HEK293T (cell line): ENCODE measurements at regions not wholly inside any gene's neighbourhood (a gene's known extent, or its start where the extent isn't known, plus 50 kb on each side); places are given as distances from the start of the nearest gene placed in this dataset.

Source experiments
- CTCF ChIA-PET: fragments of 350-600 bp; formaldehyde crosslinking; extraction: SDS; loops from one replicate; lab custom pipeline; 2021; ENCODE audit warnings: antibody characterized with exemption, inconsistent platforms; lab: Yijun Ruan, JAX
- POLR2A ChIA-PET: fragments of 350-600 bp; formaldehyde crosslinking; extraction: SDS; loops from one replicate; lab custom pipeline; 2020; ENCODE audit warnings: antibody characterized with exemption, inconsistent platforms; lab: Yijun Ruan, JAX
- DNase-seq: peaks from one replicate; pipeline ENCODE4 v3.0.0; 2012; ENCODE audit warnings: mixed read lengths; ENCODE audit errors: extremely low spot score
- ARNT ChIP-seq: fragments of 450-650 bp; IDR thresholded peaks from 2 replicates; pipeline ENCODE4 v1.6.1; 2017; ENCODE audit warnings: mild to moderate bottlenecking
- BHLHE40 ChIP-seq: fragments of 450-650 bp; IDR thresholded peaks from 2 replicates; pipeline ENCODE4 v1.6.1; 2016; ENCODE audit warnings: mild to moderate bottlenecking, moderate library complexity, borderline replicate concordance
- CTBP1 ChIP-seq: fragments of 450-650 bp; IDR thresholded peaks from 2 replicates; pipeline ENCODE4 v1.6.1; 2016; ENCODE audit warnings: borderline replicate concordance
- ELF4 ChIP-seq: fragments of 450-650 bp; IDR thresholded peaks from 2 replicates; pipeline ENCODE4 v1.6.1; 2017; ENCODE audit warnings: antibody characterized with exemption
- FOXA1 ChIP-seq: fragments of 450-650 bp; IDR thresholded peaks from 2 replicates; pipeline ENCODE4 v1.6.1; 2016; ENCODE audit warnings: mild to moderate bottlenecking
- FOXK2 ChIP-seq: fragments of 450-650 bp; IDR thresholded peaks from 2 replicates; pipeline ENCODE4 v1.6.1; 2016; ENCODE audit warnings: mild to moderate bottlenecking
- FOXM1 ChIP-seq: fragments of 450-650 bp; IDR thresholded peaks from 2 replicates; pipeline ENCODE4 v1.6.1; 2017; ENCODE audit warnings: mild to moderate bottlenecking, borderline replicate concordance
- HDGF ChIP-seq: fragments of 450-650 bp; IDR thresholded peaks from 2 replicates; pipeline ENCODE4 v1.6.1; 2017; ENCODE audit warnings: antibody characterized with exemption, borderline replicate concordance
- L3MBTL2 ChIP-seq: fragments of 450-650 bp; conservative IDR thresholded peaks from 2 replicates; pipeline ENCODE4 v1.6.1; 2016; ENCODE audit warnings: mild to moderate bottlenecking
- LEF1 ChIP-seq: fragments of 450-650 bp; IDR thresholded peaks from 2 replicates; pipeline ENCODE4 v1.6.1; 2017; ENCODE audit warnings: mild to moderate bottlenecking, borderline replicate concordance
- NFRKB ChIP-seq: fragments of 450-650 bp; IDR thresholded peaks from 2 replicates; pipeline ENCODE4 v1.6.1; 2016; ENCODE audit warnings: mild to moderate bottlenecking, moderate library complexity
- SP1 ChIP-seq: fragments of 450-650 bp; IDR thresholded peaks from 2 replicates; pipeline ENCODE4 v1.6.1; 2017
- SUZ12 ChIP-seq: fragments of 450-650 bp; IDR thresholded peaks from 2 replicates; pipeline ENCODE4 v1.6.1; 2016; ENCODE audit warnings: mild to moderate bottlenecking
- TARDBP ChIP-seq: fragments of 450-650 bp; IDR thresholded peaks from 2 replicates; pipeline ENCODE4 v1.6.1; 2016
- ZNF384 ChIP-seq: fragments of 450-650 bp; IDR thresholded peaks from 2 replicates; pipeline ENCODE4 v1.6.1; 2016
- TF ChIP-seq, protein P1 (sequence below): fragments of 450-650 bp; IDR thresholded peaks from 2 replicates; pipeline ENCODE4 v1.6.1; 2016

DNA sequence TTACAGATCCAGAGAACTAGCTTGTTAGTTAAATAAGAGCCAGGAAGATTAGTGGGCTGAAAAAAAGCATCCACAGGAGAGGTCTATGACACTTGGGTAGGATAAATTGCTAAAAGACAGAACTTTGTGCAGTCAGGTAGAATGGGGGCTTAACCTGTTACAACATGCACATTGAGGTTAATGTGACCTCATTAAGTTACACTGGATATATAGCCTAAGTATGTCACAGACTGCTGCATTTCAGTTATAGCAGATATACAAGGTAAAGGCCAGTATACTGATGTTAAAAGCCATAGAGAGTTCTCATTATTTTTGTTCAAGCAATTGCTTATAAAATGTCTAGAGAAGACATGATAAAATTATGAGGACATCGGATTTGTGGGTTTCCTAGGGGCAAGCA, 1179.9 kb upstream of the PCDH9 start:
- ChIA-PET POLR2A (no interaction called here), CTCF (no interaction called here)

DNA sequence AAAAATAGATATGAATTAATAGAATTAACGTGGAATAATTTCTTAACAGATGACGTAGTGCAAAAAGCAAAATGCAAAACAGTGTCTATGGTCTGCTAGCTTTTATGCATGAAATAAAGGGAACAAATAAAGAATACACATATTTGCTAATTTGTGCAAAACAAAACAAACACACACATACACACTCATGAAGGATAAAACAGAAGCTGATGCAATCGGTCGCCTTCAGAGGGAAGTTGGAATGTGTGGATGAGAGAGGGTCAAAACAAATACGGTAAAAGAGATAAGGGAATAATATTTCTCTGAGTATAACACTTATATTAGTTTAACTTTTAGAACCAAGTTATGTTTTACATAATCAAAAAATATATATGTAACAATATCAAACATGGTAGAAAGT, 1160.9 kb upstream of the PCDH9 start:
- TF ChIP-seq L3MBTL2 = no peak
- no peak for TF ChIP-seq LEF1
- TF ChIP-seq BHLHE40 = no peak
- no peak for TF ChIP-seq CTBP1
- no peak; the same call in 1 of the 2 replicates for TF ChIP-seq ELF4
- TF ChIP-seq FOXM1 = no peak
- TF ChIP-seq HDGF = no peak
- DNase-seq = no peak
- CTCF ChIA-PET = no interaction called here
- POLR2A ChIA-PET = no interaction called here

More for the DNA sequence above, 1179.9 kb upstream of the PCDH9 start:
- DNase-seq = no peak
- no peak for TF ChIP-seq ZNF384
- no peak for TF ChIP-seq SUZ12
- TF ChIP-seq SP1 = no peak
- no peak for TF ChIP-seq ARNT
- no peak for TF ChIP-seq FOXK2
- TF ChIP-seq, protein P1, sequence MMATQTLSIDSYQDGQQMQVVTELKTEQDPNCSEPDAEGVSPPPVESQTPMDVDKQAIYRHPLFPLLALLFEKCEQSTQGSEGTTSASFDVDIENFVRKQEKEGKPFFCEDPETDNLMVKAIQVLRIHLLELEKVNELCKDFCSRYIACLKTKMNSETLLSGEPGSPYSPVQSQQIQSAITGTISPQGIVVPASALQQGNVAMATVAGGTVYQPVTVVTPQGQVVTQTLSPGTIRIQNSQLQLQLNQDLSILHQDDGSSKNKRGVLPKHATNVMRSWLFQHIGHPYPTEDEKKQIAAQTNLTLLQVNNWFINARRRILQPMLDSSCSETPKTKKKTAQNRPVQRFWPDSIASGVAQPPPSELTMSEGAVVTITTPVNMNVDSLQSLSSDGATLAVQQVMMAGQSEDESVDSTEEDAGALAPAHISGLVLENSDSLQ = no peak
- no peak for TF ChIP-seq FOXM1
- TF ChIP-seq LEF1 = no peak
- TF ChIP-seq FOXA1 = no peak
- no peak for TF ChIP-seq CTBP1
- no peak for TF ChIP-seq ELF4
- no peak for TF ChIP-seq L3MBTL2
- no peak for TF ChIP-seq BHLHE40
- TF ChIP-seq NFRKB = no peak
- TF ChIP-seq TARDBP = no peak
- no peak for TF ChIP-seq HDGF

DNA sequence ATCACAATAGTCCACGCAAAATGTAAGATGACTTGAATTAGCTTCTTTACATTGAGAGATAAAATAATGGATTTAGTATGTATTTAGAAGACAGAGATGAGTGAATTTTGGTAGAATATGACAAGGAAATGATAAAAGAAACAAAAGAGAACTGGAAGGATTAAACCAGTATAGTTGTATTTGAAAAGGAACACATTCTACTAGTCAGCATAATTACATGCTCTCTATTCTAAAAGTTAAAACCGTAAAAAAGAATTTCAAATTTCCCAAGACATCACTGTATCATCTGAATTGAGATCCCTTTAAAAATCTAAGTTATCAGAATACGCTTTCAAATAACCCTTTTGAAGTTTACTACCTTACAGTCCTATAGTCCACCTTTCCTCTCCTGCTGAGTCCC, 1156.7 kb upstream of the PCDH9 start:
- DNase-seq = no peak
- CTCF ChIA-PET = no interaction called here
- POLR2A ChIA-PET = no interaction called here
- TF ChIP-seq, protein P1 = no peak
- no peak for TF ChIP-seq L3MBTL2
- TF ChIP-seq FOXA1 = no peak
- no peak for TF ChIP-seq FOXM1
- no peak for TF ChIP-seq CTBP1
- TF ChIP-seq HDGF = no peak
- TF ChIP-seq NFRKB = no peak
- no peak for TF ChIP-seq TARDBP
- no peak for TF ChIP-seq ELF4
- no peak for TF ChIP-seq LEF1
- TF ChIP-seq ZNF384 = no peak
- no peak for TF ChIP-seq SP1
- TF ChIP-seq BHLHE40 = no peak
- TF ChIP-seq FOXK2 = no peak
- TF ChIP-seq ARNT = no peak
- TF ChIP-seq SUZ12 = no peak

DNA sequence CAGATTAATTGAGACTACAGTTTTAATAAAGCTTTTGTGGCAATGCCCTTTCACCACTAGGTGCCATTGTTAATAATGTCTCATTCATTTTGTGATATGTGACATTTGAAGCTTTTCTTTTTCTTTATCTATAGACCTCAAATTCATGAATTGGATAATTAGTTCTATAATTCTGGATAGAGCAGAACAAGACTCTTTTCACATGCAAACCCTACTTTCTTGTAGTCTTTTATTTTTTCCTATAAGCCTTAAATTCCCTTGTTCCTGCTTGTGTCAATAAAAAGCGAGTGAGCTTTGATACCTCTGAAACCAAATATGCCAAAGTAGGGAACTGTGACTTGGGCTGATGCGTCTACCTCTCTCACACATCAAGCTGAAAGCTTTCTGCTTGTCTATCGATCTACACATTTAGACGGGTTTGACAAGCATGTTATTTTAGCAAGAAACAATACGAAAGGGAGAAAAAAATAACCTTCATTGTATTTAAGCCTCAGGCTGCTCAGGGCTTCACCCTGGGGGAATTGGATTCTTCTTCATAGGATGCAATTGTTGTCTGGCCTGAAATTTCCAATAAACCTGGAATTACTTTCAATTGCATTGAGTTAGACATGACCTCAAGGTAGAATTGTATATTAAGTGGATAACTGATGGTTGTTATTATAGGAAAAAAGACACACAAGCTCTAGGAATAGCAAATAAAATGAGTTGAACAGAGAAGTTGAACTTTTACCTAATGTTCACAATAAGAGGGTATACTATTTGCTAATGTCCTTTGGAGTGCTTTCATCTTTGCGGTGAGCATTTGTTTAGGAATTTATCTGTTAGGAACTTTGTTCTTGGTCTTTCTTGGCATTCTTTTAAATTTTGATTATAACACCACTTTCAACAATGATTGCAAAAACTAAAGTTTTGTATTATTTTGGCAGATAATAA, 1150.2 kb upstream of the PCDH9 start:
- TF ChIP-seq LEF1 (no peak), NFRKB (no peak), SUZ12 (no peak), ELF4 (no peak), CTBP1 (no peak), SP1 (no peak), HDGF (no peak), ARNT (no peak), ZNF384 (no peak), FOXK2 (no peak), TARDBP (no peak), L3MBTL2 (no peak), BHLHE40 (no peak), FOXM1 (no peak)
- TF ChIP-seq, protein P1 = no peak
- ChIA-PET POLR2A (no interaction called here), CTCF (no interaction called here)
- no peak for DNase-seq

DNA sequence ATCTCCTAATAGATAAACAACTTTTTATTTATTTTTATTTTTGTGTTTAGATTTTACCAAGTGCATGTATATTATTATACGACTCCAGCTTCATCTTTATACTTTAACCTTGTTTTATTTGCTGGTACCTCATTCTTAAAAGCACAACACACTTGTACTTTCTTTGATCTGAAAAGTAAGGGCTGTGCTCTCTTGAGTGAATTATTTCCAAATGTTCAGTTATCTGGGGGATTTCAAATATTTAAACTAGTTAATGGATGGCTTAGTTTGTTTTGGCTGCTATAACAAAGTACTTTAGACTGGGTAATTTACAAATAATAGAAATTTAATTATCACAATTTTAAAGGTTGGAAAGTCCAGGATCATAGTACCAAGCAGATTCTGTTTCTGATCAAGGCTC, 1148.2 kb upstream of the PCDH9 start:
- ChIA-PET POLR2A (no interaction called here), CTCF (no interaction called here)
- DNase-seq = no peak
- no peak for TF ChIP-seq SP1
- TF ChIP-seq HDGF = no peak
- no peak for TF ChIP-seq ZNF384
- TF ChIP-seq FOXA1 = no peak
- no peak for TF ChIP-seq TARDBP
- TF ChIP-seq, protein P1 = no peak
- no peak for TF ChIP-seq ELF4
